PC-3 (cell line): ENCODE measurements at regions not wholly inside any gene's neighbourhood (a gene's known extent, or its start where the extent isn't known, plus 50 kb on each side); places are given as distances from the start of the nearest gene placed in this dataset.

Experiments
- ATAC-seq: fragments of 200-7000 bp; cut with Tn5 transposase; 2 replicates; pipeline ENCODE4 v1.9.1; 2020; ENCODE audit warnings: mild to moderate bottlenecking, moderate library complexity
- BruUV-seq: library from RNA; stranded (reverse); fragments of 400-500 nt; replicated peaks from 2 replicates; lab custom pipeline; 2021; lab: Mats Ljungman, UMichigan
- CTCF ChIA-PET: fragments of 300-600 bp; sonication (Branson Sonifier 250); formaldehyde crosslinking; loops from one replicate; lab custom pipeline; 2022; ENCODE audit warnings: antibody characterized with exemption; lab: Charles Lee
- POLR2A ChIA-PET: fragments of 300-600 bp; sonication (Branson Sonifier 250); formaldehyde crosslinking; loops from one replicate; lab custom pipeline; 2022; ENCODE audit warnings: antibody characterized with exemption; ENCODE audit not compliant: unreplicated experiment; lab: Charles Lee
- DNase-seq: peaks from one replicate; pipeline ENCODE4 v3.0.0-alpha.2; 2015
- H2AFZ ChIP-seq: fragments of 300-600 bp; sonication (generic); 2 replicates; pipeline ENCODE4 v1.6.0; 2016; ENCODE audit warnings: antibody characterized with exemption, low read length
- H3F3A ChIP-seq: fragments of 300-600 bp; sonication (generic); one replicate; pipeline ENCODE4 v1.6.0; 2017; ENCODE audit warnings: antibody characterized with exemption, low read length, control low read depth, mild to moderate bottlenecking; ENCODE audit not compliant: unreplicated experiment
- H3K27ac ChIP-seq: fragments of 300-600 bp; sonication (generic); 2 replicates; pipeline ENCODE4 v1.5.1; 2016; ENCODE audit warnings: mild to moderate bottlenecking, low read length
- H3K27me3 ChIP-seq: fragments of 300-600 bp; sonication (generic); 2 replicates; pipeline ENCODE4 v1.6.1; 2016; ENCODE audit warnings: low read length, mixed read lengths
- H3K36me3 ChIP-seq: fragments of 300-600 bp; sonication (generic); 2 replicates; pipeline ENCODE4 v1.6.1; 2016; ENCODE audit warnings: low read depth, mixed run types, low read length, mixed read lengths
- H3K4me1 ChIP-seq: fragments of 300-600 bp; sonication (generic); 2 replicates; pipeline ENCODE4 v1.5.1; 2016; ENCODE audit warnings: low read length; ENCODE audit not compliant: insufficient read depth
- H3K4me2 ChIP-seq: fragments of 300-600 bp; sonication (generic); 2 replicates; pipeline ENCODE4 v1.6.0; 2016; ENCODE audit warnings: low read length
- H3K4me3 ChIP-seq: fragments of 300-600 bp; sonication (generic); 2 replicates; pipeline ENCODE4 v1.5.1; 2016; ENCODE audit warnings: mild to moderate bottlenecking, low read length, mixed read lengths
- H3K79me2 ChIP-seq: fragments of 300-600 bp; sonication (generic); 2 replicates; pipeline ENCODE4 v1.6.1; 2017; ENCODE audit warnings: low read length, mixed read lengths
- H3K9ac ChIP-seq: fragments of 300-600 bp; sonication (generic); 2 replicates; pipeline ENCODE4 v1.6.0; 2016; ENCODE audit warnings: mild to moderate bottlenecking, low read length
- H3K9me2 ChIP-seq: fragments of 300-600 bp; sonication (generic); replicated peaks from 2 replicates; pipeline ENCODE4 v1.6.1; 2016; ENCODE audit warnings: mixed run types, low read length, mixed read lengths
- H3K9me3 ChIP-seq: fragments of 300-600 bp; sonication (generic); 2 replicates; pipeline ENCODE4 v1.6.1; 2016; ENCODE audit warnings: low read length, mixed read lengths
- H4K20me1 ChIP-seq: fragments of 300-600 bp; sonication (generic); 2 replicates; pipeline ENCODE4 v1.6.1; 2016; ENCODE audit warnings: low read length, mixed read lengths
- CTCF ChIP-seq: fragments of 300-600 bp; sonication (generic); conservative IDR thresholded peaks from 2 replicates; pipeline ENCODE4 v1.5.1; 2017; ENCODE audit warnings: antibody characterized with exemption, low read depth, mild to moderate bottlenecking, low read length
- EZH2 ChIP-seq: fragments of 300-600 bp; sonication (generic); IDR thresholded peaks from one replicate; pipeline ENCODE4 v1.6.1; 2017; ENCODE audit warnings: antibody characterized with exemption, mild to moderate bottlenecking, low read length; ENCODE audit not compliant: unreplicated experiment
- EZH2phosphoT487 ChIP-seq: fragments of 300-600 bp; sonication (generic); IDR thresholded peaks from 2 replicates; pipeline ENCODE4 v1.6.1; 2018; ENCODE audit warnings: mild to moderate bottlenecking, antibody characterized with exemption, low read length, borderline replicate concordance
- intact Hi-C: fragments of 100-400 bp; cut with micrococcal nuclease; formaldehyde crosslinking; loops from 2 replicates; pipeline ENCODE4 v1.9.0; 2023

GRCh38 chr6:155654474-155654873 lies 198.8 kb upstream of the NOX3 start:
- no peaks in the 10 kb centered on the region for H3K36me3 ChIP-seq
- no TSS peak for BruUV-seq
- H3K27ac ChIP-seq: no peak overlapping the region
- H3K4me3 ChIP-seq: no peak overlapping the region
- no peaks in the 10 kb centered on the region for H3K4me1 ChIP-seq
- no peaks in the 10 kb centered on the region for H3K27me3 ChIP-seq
- H3K79me2 ChIP-seq: no peaks in the 10 kb centered on the region
- H3F3A ChIP-seq: no peaks in the 10 kb centered on the region
- H4K20me1 ChIP-seq: no peaks in the 10 kb centered on the region
- intact Hi-C loops: no loop called here
- H3K9me3 ChIP-seq: no peaks in the 10 kb centered on the region
- H2AFZ ChIP-seq: no peak overlapping the region
- H3K9me2 ChIP-seq: no peaks in the 10 kb centered on the region
- DNase-seq: no peak
- ChIA-PET POLR2A (no interaction called here), CTCF (no interaction called here)
- no peak overlapping the region for H3K4me2 ChIP-seq
- TF ChIP-seq CTCF: no peak
- TF ChIP-seq EZH2: no peak
- no peak for TF ChIP-seq EZH2phosphoT487
- ATAC-seq: no peak
- no peak overlapping the region for H3K9ac ChIP-seq

- H3K79me2 ChIP-seq: no peaks in the 10 kb centered on the region
- peaks cover 8% of the 10 kb centered on the region; the same call in 1 of the 2 replicates for H3K4me1 ChIP-seq
- DNase-seq (no peak), ATAC-seq (no peak)
- no peaks in the 10 kb centered on the region for H3K36me3 ChIP-seq
- no peaks in the 10 kb centered on the region for H3K9me2 ChIP-seq
- CTCF ChIA-PET: no interaction called here
- H2AFZ ChIP-seq: no peak overlapping the region
- H3K9me3 ChIP-seq: no peaks in the 10 kb centered on the region
- POLR2A ChIA-PET: no interaction called here
- H3K4me3 ChIP-seq: no peak overlapping the region
- intact Hi-C loops: no loop called here
- no peaks in the 10 kb centered on the region for H4K20me1 ChIP-seq
- H3F3A ChIP-seq: no peaks in the 10 kb centered on the region
- no peak for TF ChIP-seq CTCF
- no peak for TF ChIP-seq EZH2phosphoT487
- TF ChIP-seq EZH2: no peak
- no peak overlapping the region for H3K4me2 ChIP-seq
- BruUV-seq: no TSS peak
- H3K27me3 ChIP-seq: no peaks in the 10 kb centered on the region
- H3K9ac ChIP-seq: no peak overlapping the region
- no peak overlapping the region for H3K27ac ChIP-seq
Observed at GRCh38 chr6:155648301-155648700, 192.7 kb upstream of the NOX3 start.

DNA sequence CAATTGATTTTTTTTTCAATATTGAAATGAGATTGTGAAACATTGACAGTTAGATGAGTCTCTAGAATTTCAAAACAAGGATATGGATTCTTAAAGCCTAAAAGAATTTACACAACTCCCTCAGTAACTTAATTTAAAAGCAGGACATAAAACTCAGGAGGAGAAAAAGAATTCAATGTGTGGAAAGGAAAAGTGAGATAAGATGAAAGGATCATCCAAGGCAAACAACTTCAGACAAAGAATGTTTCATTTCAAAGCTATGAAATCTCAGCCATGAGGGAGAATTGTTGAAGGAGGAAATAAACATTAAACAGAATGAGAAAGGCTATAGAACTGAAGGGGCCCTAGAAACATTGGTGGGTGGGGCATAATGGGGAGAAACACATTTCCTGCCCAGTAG lies 191.7 kb upstream of the NOX3 start:
- Histone ChIP-seq H3K4me1 (peaks cover 8% of the 10 kb centered on the region; the same call in 1 of the 2 replicates), H3F3A (no peaks in the 10 kb centered on the region), H3K27me3 (no peaks in the 10 kb centered on the region), H2AFZ (0 out of 2 replicates have a peak overlapping the region, but pooled peaks have one; percentile 42), H3K79me2 (no peaks in the 10 kb centered on the region), H3K36me3 (no peaks in the 10 kb centered on the region), H3K9me2 (no peaks in the 10 kb centered on the region), H3K9me3 (no peaks in the 10 kb centered on the region), H3K9ac (no peak overlapping the region), H3K27ac (no peak overlapping the region), H3K4me3 (no peak overlapping the region), H4K20me1 (no peaks in the 10 kb centered on the region), H3K4me2 (no peak overlapping the region)
- BruUV-seq: no TSS peak
- ATAC-seq: no peak
- DNase-seq: no peak
- no peak for TF ChIP-seq EZH2
- TF ChIP-seq EZH2phosphoT487: no peak
- TF ChIP-seq CTCF: no peak
- intact Hi-C loops: no loop called here
- ChIA-PET CTCF (no interaction called here), POLR2A (no interaction called here)
